ENCODE measurements at regions not wholly inside any gene's neighbourhood (a gene's known extent, or its start where the extent isn't known, plus 50 kb on each side); places are given as distances from the start of the nearest gene placed in this dataset.
A peak's percentile ranks its signal among the peaks of the same experiment; 100 is the strongest.
"Not testable (repeated sequence)": the region's sequence is repeated elsewhere in the genome, so short reads cannot be mapped to it uniquely, and the experiment has no call there.

DNA sequence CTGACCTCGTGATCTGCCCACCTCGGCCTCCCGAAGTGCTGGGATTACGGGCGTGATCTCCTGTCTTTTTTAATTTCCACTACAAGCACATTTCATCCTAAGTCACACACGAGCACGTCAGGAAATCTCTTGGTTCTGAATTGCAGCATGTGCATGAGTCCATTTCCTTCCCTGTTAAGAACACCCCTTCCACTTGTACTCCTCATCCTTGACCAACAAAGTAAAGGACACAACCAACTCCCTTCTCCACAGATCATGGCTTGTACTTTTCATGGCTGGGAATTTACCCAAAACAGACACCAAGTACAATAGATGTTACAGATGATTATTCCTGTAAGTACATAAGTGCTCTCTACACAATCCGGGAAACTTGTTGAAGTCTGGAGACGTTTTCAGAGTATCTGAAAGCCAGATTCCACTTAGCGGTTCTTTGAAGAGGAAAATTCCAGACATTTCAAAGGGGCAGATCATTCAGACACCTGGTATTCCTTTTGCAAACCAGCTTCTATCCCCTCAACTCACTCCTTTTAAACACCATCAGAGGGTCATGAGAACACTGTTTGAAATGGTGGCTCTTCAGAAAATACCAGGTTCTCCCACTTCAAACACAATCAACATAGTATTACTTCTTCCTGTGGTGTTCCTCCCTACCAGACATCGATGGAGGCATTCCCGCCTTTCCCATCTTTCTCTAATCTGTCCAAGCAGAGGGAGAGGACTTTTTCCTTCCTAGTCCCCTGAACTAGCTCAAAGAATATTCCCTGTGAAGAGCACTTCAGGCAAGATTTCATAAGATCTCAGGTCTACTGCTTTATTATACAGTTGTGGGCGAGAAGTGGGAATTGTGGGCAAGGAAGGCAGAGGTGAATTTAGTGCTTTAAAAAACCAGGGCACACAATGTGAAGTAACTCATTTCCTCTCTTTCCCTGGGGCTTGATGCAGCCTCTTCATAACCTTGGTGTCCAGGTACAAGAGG, 80.1 kb upstream of the TSC22D2 start:
- Histone ChIP-seq H3K79me1 (ENCODE audit: low read length) (no peaks in the 10 kb centered on the region), H3K27ac (ENCODE audit: low read depth, low read length) (no peak overlapping the region)
- peak; percentile 45 for DNase-seq

DNA sequence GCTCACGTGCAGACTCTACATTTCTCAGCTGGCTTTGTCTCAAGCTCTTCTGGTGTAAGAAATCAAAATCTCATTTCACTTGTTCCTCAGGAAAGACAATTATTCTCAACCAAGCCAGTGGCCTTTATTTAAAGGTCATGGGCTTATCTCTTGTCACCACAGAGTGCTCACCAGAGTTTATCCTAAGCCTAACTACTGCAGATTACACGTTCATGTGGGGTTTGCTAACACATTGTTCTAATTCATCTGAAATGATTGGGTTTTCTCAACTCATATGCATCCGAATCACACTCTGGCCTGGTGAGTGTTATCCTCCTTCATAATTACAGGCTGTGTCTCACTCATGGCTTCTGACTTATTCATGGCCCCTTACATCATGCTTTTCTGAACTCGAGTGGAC, 83.3 kb upstream of the TSC22D2 start:
- no peak for DNase-seq
- Histone ChIP-seq H3K56ac (ENCODE audit: low read length) (no peak overlapping the region), H3K27me3 (ENCODE audit: insufficient read depth, low read length, poor library complexity) (no peaks in the 10 kb centered on the region), H3K18ac (ENCODE audit: low read length) (no peak overlapping the region), H2BK15ac (replicated peaks; ENCODE audit: low read depth) (no peak overlapping the region), H3K4me1 (ENCODE audit: control insufficient read depth, low read depth, low read length) (no peaks in the 10 kb centered on the region), H4K5ac (ENCODE audit: low read length) (no peak overlapping the region), H2BK120ac (ENCODE audit: low read depth, low read length) (no peak overlapping the region), H3K4me3 (ENCODE audit: low read length) (no peak overlapping the region), H3K9ac (ENCODE audit: low read length) (no peak overlapping the region), H4K8ac (ENCODE audit: low read depth, low read length) (no peak overlapping the region), H3K79me2 (ENCODE audit: control insufficient read depth, insufficient read depth, low read length) (no peaks in the 10 kb centered on the region), H3K36me3 (ENCODE audit: control insufficient read depth, insufficient read depth, low read length) (no peaks in the 10 kb centered on the region), H3K4me2 (ENCODE audit: low read length) (no peak overlapping the region), H3K27ac (ENCODE audit: low read depth, low read length) (no peak overlapping the region), H3K4ac (ENCODE audit: low read depth, low read length) (no peak overlapping the region), H2BK5ac (ENCODE audit: low read length) (no peak overlapping the region), H3K23ac (ENCODE audit: low read length) (no peak overlapping the region), H2AK5ac (ENCODE audit: low read length) (no peak overlapping the region), H3K79me1 (ENCODE audit: low read length) (no peaks in the 10 kb centered on the region)
- no CpG with 5 or more reads among the region's 4 CpGs for WGBS (ENCODE audit: extremely low coverage, insufficient coverage, low lambda C conversion rate)

More for the DNA sequence above, 80.1 kb upstream of the TSC22D2 start:
- Histone ChIP-seq H3K56ac (ENCODE audit: low read length) (no peak overlapping the region), H4K8ac (ENCODE audit: low read depth, low read length) (no peak overlapping the region), H3K23ac (ENCODE audit: low read length) (no peak overlapping the region), H3K79me2 (ENCODE audit: control insufficient read depth, insufficient read depth, low read length) (no peaks in the 10 kb centered on the region), H2AK5ac (ENCODE audit: low read length) (no peak overlapping the region), H3K27me3 (ENCODE audit: insufficient read depth, low read length, poor library complexity) (no peaks in the 10 kb centered on the region), H2BK5ac (ENCODE audit: low read length) (no peak overlapping the region), H2BK120ac (ENCODE audit: low read depth, low read length) (no peak overlapping the region), H3K4me1 (ENCODE audit: control insufficient read depth, low read depth, low read length) (no peaks in the 10 kb centered on the region), H3K4ac (ENCODE audit: low read depth, low read length) (no peak overlapping the region), H3K36me3 (ENCODE audit: control insufficient read depth, insufficient read depth, low read length) (no peaks in the 10 kb centered on the region), H2BK15ac (replicated peaks; ENCODE audit: low read depth) (no peak overlapping the region), H3K4me3 (ENCODE audit: low read length) (no peak overlapping the region), H4K5ac (ENCODE audit: low read length) (no peak overlapping the region), H3K18ac (ENCODE audit: low read length) (no peak overlapping the region), H3K4me2 (ENCODE audit: low read length) (no peak overlapping the region), H3K9ac (ENCODE audit: low read length) (no peak overlapping the region)
- no CpG with 5 or more reads among the region's 13 CpGs for WGBS (ENCODE audit: extremely low coverage, insufficient coverage, low lambda C conversion rate)

DNA sequence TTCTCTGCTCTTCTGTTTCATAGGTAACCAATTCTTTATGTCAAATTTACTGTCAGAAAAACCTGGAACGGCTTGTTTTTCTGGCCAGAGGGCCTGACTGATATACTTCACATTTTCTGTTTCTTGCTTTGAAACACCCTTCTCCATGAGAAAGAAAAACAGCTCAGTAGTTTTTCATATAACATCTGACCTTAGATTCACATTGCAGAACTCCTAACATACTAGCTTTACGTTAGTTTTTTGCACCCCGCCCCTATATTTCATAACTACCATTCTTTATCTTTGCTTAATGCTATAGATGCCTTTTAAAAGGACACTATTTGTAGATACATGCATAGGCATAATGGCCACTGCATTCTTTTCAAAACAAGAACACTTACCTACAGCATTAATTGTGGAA, 83.9 kb upstream of the TSC22D2 start:
- Histone ChIP-seq H3K79me1 (ENCODE audit: low read length) (no peaks in the 10 kb centered on the region), H2BK5ac (ENCODE audit: low read length) (no peak overlapping the region), H2AK5ac (ENCODE audit: low read length) (no peak overlapping the region), H3K27ac (ENCODE audit: low read depth, low read length) (no peak overlapping the region), H3K36me3 (ENCODE audit: control insufficient read depth, insufficient read depth, low read length) (no peaks in the 10 kb centered on the region), H3K4me3 (ENCODE audit: low read length) (no peak overlapping the region), H4K5ac (ENCODE audit: low read length) (no peak overlapping the region), H3K18ac (ENCODE audit: low read length) (no peak overlapping the region), H3K23ac (ENCODE audit: low read length) (no peak overlapping the region), H4K8ac (ENCODE audit: low read depth, low read length) (no peak overlapping the region), H3K4ac (ENCODE audit: low read depth, low read length) (no peak overlapping the region), H3K4me1 (ENCODE audit: control insufficient read depth, low read depth, low read length) (no peaks in the 10 kb centered on the region), H3K4me2 (ENCODE audit: low read length) (no peak overlapping the region), H2BK120ac (ENCODE audit: low read depth, low read length) (no peak overlapping the region), H3K27me3 (ENCODE audit: insufficient read depth, low read length, poor library complexity) (no peaks in the 10 kb centered on the region), H3K79me2 (ENCODE audit: control insufficient read depth, insufficient read depth, low read length) (no peaks in the 10 kb centered on the region), H3K9ac (ENCODE audit: low read length) (no peak overlapping the region), H3K56ac (ENCODE audit: low read length) (no peak overlapping the region), H2BK15ac (replicated peaks; ENCODE audit: low read depth) (no peak overlapping the region)
- no peak for DNase-seq
- no CpG with 5 or more reads among the region's 3 CpGs for WGBS (ENCODE audit: extremely low coverage, insufficient coverage, low lambda C conversion rate)

DNA sequence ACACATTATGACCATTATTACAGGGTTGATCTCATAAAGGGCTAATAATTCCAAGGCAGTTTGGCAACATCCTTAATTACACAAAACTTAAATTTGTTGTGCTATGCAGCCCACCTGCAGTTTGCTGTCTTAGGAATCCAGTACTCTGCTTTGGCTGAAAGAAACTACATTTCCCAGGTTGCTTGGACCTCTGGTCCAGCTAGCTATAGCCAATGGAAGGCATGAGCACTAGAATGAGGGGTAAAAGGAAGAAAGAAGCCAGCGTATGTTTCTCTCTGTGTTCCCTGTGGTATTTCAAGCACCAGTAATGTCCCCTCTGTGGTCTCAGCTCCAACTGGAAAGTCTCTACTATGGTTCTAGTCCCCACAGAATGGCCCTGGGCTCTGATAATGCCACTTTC, 84.3 kb upstream of the TSC22D2 start:
- Histone ChIP-seq H3K27me3 (ENCODE audit: insufficient read depth, low read length, poor library complexity) (no peaks in the 10 kb centered on the region), H3K79me1 (ENCODE audit: low read length) (no peaks in the 10 kb centered on the region), H3K4me1 (ENCODE audit: control insufficient read depth, low read depth, low read length) (no peaks in the 10 kb centered on the region), H3K4me3 (ENCODE audit: low read length) (no peak overlapping the region), H3K23ac (ENCODE audit: low read length) (no peak overlapping the region), H3K79me2 (ENCODE audit: control insufficient read depth, insufficient read depth, low read length) (no peaks in the 10 kb centered on the region), H3K56ac (ENCODE audit: low read length) (no peak overlapping the region), H3K9ac (ENCODE audit: low read length) (no peak overlapping the region), H3K18ac (ENCODE audit: low read length) (no peak overlapping the region), H4K5ac (ENCODE audit: low read length) (no peak overlapping the region), H2BK5ac (ENCODE audit: low read length) (no peak overlapping the region), H3K4me2 (ENCODE audit: low read length) (no peak overlapping the region), H2BK120ac (ENCODE audit: low read depth, low read length) (no peak overlapping the region), H3K36me3 (ENCODE audit: control insufficient read depth, insufficient read depth, low read length) (no peaks in the 10 kb centered on the region), H3K4ac (ENCODE audit: low read depth, low read length) (no peak overlapping the region), H2AK5ac (ENCODE audit: low read length) (no peak overlapping the region), H2BK15ac (replicated peaks; ENCODE audit: low read depth) (no peak overlapping the region), H3K27ac (ENCODE audit: low read depth, low read length) (no peak overlapping the region), H4K8ac (ENCODE audit: low read depth, low read length) (no peak overlapping the region)
- DNase-seq: no peak
- WGBS (ENCODE audit: extremely low coverage, insufficient coverage, low lambda C conversion rate): no CpG with 5 or more reads among the region's 1 CpG

DNA sequence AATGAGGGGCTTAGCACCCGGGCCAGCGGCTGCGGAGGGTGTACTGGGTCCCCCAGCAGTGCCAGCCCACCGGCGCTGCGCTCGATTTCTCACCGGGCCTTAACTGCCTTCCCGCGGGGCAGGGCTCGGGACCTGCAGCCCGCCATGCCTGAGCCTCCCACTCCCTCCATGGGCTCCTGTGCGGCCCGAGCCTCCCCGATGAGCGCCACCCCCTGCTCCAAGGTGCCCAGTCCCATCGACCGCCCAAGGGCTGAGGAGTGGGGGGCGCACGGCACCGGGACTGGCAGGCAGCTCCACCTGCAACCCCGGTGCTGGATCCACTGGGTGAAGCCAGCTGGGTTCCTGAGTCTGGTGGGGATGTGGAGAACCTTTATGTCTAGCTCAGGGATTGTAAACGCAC, 85.0 kb upstream of the TSC22D2 start:
- H2BK120ac ChIP-seq (ENCODE audit: low read depth, low read length); H3K36me3 ChIP-seq (ENCODE audit: control insufficient read depth, insufficient read depth, low read length); H3K79me2 ChIP-seq (ENCODE audit: control insufficient read depth, insufficient read depth, low read length); H2BK5ac ChIP-seq (ENCODE audit: low read length); H4K8ac ChIP-seq (ENCODE audit: low read depth, low read length); H3K4me1 ChIP-seq (ENCODE audit: control insufficient read depth, low read depth, low read length); H3K79me1 ChIP-seq (ENCODE audit: low read length); H3K9ac ChIP-seq (ENCODE audit: low read length); H3K27me3 ChIP-seq (ENCODE audit: insufficient read depth, low read length, poor library complexity); H2AK5ac ChIP-seq (ENCODE audit: low read length); H2BK15ac ChIP-seq (replicated peaks; ENCODE audit: low read depth); H4K5ac ChIP-seq (ENCODE audit: low read length); DNase-seq; H3K23ac ChIP-seq (ENCODE audit: low read length); H3K4me2 ChIP-seq (ENCODE audit: low read length); H3K56ac ChIP-seq (ENCODE audit: low read length); H3K27ac ChIP-seq (ENCODE audit: low read depth, low read length); H3K4me3 ChIP-seq (ENCODE audit: low read length); H3K4ac ChIP-seq (ENCODE audit: low read depth, low read length); H3K18ac ChIP-seq (ENCODE audit: low read length): not testable (repeated sequence)
- WGBS (ENCODE audit: extremely low coverage, insufficient coverage, low lambda C conversion rate): no CpG with 5 or more reads among the region's 23 CpGs

DNA sequence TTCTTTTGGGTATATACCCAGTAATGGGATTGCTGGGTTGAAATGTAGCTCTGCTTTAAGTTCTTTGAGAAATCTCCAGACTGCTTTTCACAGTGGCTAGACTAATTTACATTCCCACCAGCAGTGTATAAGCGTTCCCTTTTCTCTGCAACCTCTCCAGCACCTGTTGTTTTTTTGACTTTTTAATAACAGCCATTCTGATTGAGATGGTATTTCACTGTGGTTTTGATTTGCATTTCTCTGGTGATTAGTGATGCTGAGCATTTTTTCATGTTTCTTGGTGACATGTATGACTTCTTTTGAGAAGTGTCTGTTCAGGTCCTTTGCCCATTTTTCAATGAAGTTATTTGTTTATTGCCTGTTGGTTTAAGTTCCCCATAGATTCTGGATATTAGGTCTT, 87.1 kb upstream of the TSC22D2 start:
- not testable (repeated sequence) for H3K4ac ChIP-seq (ENCODE audit: low read depth, low read length)

More for the DNA sequence above, 87.1 kb upstream of the TSC22D2 start:
- not testable (repeated sequence) for H3K27me3 ChIP-seq (ENCODE audit: insufficient read depth, low read length, poor library complexity); H3K4me2 ChIP-seq (ENCODE audit: low read length); H3K4me1 ChIP-seq (ENCODE audit: control insufficient read depth, low read depth, low read length); H3K79me2 ChIP-seq (ENCODE audit: control insufficient read depth, insufficient read depth, low read length); H3K4me3 ChIP-seq (ENCODE audit: low read length); H3K36me3 ChIP-seq (ENCODE audit: control insufficient read depth, insufficient read depth, low read length); H3K23ac ChIP-seq (ENCODE audit: low read length); H3K56ac ChIP-seq (ENCODE audit: low read length); H4K8ac ChIP-seq (ENCODE audit: low read depth, low read length); DNase-seq; H4K5ac ChIP-seq (ENCODE audit: low read length); H2BK15ac ChIP-seq (replicated peaks; ENCODE audit: low read depth); H3K27ac ChIP-seq (ENCODE audit: low read depth, low read length); H2AK5ac ChIP-seq (ENCODE audit: low read length); H3K18ac ChIP-seq (ENCODE audit: low read length); H2BK5ac ChIP-seq (ENCODE audit: low read length); H2BK120ac ChIP-seq (ENCODE audit: low read depth, low read length); H3K79me1 ChIP-seq (ENCODE audit: low read length); H3K9ac ChIP-seq (ENCODE audit: low read length)
- WGBS (ENCODE audit: extremely low coverage, insufficient coverage, low lambda C conversion rate): no CpG with 5 or more reads among the region's 1 CpG

Data from mesendoderm (in vitro differentiated cells).